Choroid plexus epithelial cell (primary cell): ENCODE measurements at regions not wholly inside any gene's neighbourhood (a gene's known extent, or its start where the extent isn't known, plus 50 kb on each side); places are given as distances from the start of the nearest gene placed in this dataset.

Source experiments
- DNase-seq: peaks from one replicate; pipeline ENCODE4 v3.0.0-alpha.2; 2010; ENCODE audit warnings: low read depth
- H3K4me3 ChIP-seq: 2 replicates; pipeline ENCODE4 v1.5.1; 2011; ENCODE audit warnings: low read depth, mild to moderate bottlenecking, control low read depth, low read length, moderate library complexity
- TF ChIP-seq, protein P1 (sequence below): conservative IDR thresholded peaks from 2 replicates; pipeline ENCODE4 v1.5.1; 2011; ENCODE audit warnings: low read depth, mild to moderate bottlenecking, control low read depth, inconsistent platforms, low read length, moderate library complexity

DNA sequence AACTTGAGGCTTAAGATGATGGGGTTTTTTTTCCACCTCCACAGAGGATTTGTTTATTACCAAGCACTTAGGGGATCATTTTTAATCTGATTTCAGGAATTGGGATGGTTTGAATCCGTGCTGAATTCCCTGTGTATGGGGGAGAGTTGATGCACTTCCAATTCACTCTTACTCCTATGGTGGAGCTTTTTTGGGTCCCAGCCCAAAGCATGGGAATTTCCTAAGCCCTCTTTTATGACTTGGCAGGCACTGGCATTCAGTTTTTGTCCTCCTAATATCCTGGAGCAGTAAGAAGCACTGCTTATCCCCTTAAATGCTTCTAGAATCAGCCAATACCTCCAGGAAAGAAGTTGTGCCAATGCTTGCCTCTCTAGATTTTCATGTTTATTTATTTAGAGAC is 78.7 kb downstream of the HYCC1 start:
- DNase-seq: no peak
- TF ChIP-seq, protein P1, sequence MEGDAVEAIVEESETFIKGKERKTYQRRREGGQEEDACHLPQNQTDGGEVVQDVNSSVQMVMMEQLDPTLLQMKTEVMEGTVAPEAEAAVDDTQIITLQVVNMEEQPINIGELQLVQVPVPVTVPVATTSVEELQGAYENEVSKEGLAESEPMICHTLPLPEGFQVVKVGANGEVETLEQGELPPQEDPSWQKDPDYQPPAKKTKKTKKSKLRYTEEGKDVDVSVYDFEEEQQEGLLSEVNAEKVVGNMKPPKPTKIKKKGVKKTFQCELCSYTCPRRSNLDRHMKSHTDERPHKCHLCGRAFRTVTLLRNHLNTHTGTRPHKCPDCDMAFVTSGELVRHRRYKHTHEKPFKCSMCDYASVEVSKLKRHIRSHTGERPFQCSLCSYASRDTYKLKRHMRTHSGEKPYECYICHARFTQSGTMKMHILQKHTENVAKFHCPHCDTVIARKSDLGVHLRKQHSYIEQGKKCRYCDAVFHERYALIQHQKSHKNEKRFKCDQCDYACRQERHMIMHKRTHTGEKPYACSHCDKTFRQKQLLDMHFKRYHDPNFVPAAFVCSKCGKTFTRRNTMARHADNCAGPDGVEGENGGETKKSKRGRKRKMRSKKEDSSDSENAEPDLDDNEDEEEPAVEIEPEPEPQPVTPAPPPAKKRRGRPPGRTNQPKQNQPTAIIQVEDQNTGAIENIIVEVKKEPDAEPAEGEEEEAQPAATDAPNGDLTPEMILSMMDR: no peak
- no peak overlapping the region for H3K4me3 ChIP-seq

DNA sequence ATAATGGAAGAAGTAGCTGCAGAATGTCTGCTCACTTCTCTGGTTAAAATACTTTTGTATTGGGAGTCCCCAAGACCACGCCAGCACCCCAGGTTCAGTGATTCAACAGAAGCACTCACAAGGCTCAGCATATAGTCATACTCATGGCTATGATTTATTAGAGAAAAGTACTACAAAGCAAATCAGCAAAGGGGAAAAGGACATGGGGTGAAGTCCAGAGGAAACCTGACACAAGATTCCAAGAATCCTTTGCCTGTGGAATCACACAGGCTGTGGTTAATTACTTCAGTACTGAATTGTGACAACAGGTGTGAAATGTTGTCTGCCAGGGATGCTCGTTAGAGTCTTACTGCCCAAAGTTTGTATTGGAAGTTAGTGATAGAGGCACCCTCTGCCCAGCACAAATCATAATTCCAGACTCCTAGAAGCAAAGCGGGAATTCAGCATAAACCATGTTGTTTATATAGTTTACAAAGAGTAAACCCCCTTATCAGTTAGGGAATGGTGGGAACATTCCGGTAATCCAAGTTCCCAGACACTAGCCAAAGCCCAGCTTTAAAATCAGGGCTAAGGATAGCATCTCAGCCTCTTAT is 79.4 kb downstream of the HYCC1 start:
- TF ChIP-seq, protein P1: no peak
- no peak overlapping the region for H3K4me3 ChIP-seq
- DNase-seq: peak; percentile 24

DNA sequence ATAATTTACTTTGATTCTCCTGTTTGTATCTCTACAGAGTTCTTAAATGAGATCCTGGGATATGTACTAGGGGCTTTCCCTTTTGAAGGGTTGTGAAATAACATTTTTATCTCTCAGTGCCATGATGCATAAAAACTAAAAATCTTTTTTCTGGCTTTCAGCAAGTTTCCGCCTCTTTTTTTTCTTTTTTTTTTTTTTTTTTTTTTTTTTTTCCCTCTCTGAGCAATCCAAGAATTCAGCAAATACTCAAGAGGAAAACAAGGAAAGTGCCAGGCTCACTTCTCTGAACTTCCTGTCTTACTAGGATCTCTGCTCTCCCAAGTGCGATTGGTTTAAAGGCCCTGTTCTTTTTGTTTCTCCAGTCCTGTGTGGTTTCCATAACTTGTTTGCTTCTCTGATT is 79.9 kb downstream of the HYCC1 start:
- H3K4me3 ChIP-seq: no peak overlapping the region
- no peak for DNase-seq
- TF ChIP-seq, protein P1: no peak

DNA sequence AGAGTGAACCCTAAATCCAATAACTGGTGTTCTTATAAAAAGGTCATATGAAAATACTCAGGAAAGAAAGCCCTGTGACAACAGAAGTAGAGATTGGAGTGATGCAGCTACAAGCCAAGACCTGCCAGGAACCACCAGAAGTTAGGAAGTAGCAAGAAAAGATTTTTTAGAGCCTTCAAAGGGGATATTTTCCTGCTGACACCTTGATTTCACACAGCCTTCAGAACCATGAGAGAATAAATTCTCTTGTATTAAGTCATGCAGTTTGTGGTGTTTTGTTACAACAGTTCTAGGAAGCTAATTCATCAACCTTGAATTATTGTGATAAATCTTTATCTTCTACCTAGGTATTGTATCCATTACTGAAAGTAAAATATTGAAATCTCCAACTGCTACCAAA is 81.0 kb downstream of the HYCC1 start:
- TF ChIP-seq, protein P1: no peak
- no peak overlapping the region for H3K4me3 ChIP-seq
- DNase-seq: no peak

DNA sequence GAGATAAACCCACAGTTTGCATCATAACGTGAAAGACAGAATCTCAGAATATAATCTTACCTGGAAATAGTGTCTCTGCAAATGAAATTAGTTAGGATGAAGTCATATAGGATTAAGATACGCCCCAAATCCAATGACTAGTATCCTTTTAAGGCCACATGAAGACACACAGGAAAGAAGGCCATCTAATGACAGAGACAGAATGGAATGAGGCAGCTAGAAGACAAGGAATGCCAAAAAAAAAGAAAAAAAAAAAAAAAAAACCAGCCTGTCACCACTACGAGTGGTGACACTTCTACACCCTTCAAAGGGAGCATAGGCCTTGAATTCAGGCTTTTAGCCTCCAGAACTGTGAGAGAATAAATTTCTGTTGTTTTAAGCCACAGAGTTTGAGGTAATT is 82.9 kb downstream of the HYCC1 start:
- no peak for DNase-seq
- H3K4me3 ChIP-seq: no peak overlapping the region
- TF ChIP-seq, protein P1: no peak

DNA sequence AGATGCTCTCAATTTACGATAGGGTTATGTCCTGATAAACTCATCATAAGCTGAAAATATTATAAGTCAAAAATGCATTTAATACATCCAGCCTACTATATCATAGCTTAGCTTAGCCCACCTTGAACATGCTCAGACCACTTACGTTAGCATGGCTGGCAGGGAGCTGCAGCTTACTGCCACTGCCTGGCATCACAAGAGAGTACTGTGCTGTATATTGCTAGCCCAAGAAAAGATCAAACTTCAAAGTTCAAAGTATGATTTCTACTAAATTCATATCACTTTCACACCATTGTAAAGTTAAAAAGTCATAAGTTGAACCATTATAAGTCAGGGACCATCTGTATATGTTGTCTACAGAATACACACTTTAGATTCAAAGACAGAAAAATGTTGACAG is 91.6 kb downstream of the HYCC1 start:
- DNase-seq: no peak
- TF ChIP-seq, protein P1: no peak
- no peak overlapping the region for H3K4me3 ChIP-seq

DNA sequence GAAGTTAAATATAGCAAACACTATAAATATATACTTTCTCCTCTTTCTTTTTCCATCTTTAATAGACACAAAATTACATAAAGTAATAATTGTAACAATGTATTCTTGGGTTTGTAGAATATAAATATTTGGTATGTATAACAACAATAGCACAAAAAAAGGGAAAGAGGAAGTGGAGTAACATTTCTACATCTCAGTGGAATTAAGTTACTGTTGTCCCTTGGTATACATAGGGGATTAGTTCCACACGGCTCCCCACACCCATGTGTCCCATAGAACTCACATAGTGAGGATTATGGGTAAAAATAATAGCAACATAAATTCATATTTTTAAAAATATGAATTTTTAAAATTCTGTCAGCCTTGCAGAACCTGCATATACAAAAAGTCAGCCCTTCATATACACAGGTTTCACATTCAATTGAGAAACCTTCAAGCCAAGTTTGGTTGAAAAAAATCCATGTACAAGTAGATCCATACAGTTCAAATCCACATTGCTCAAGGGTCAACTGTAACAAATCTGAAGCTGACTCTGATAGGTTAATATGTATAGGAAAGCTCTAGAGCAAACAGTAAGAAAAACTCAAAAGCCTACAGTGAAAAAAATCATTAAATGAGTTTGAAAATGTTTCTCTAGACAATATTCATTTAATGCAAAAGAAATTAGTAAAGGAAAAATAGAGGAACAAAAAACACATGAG is 92.4 kb downstream of the HYCC1 start:
- no peak overlapping the region for H3K4me3 ChIP-seq
- no peak for DNase-seq
- TF ChIP-seq, protein P1: no peak
